Non-pigmented ciliary epithelial cell (primary cell): ENCODE measurements at regions not wholly inside any gene's neighbourhood (a gene's known extent, or its start where the extent isn't known, plus 50 kb on each side); places are given as distances from the start of the nearest gene placed in this dataset.

Source experiments
- DNase-seq: peaks from one replicate; pipeline ENCODE4 v3.0.0-alpha.2; 2010; ENCODE audit warnings: low read depth

DNA sequence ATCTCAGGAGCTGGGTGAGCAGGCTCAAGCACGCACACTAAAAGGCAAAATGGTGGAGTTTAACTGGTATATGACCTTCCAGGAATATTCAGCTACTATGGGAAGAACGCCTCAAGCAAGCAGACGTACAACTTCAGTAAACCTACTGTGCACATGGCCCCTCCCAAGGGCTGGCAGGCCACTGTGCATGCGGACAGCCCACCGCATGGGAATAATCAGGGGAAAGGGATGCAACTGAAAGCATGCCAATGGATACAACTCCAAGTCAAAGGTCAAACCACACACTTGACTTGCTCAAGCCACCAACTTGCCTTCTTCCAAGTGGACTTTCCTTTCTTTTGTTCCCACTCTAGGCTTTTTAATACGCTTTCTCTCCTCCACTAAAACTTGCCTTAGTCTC is 121.6 kb upstream of the SNTG2 start:
- DNase-seq, result no peak

DNA sequence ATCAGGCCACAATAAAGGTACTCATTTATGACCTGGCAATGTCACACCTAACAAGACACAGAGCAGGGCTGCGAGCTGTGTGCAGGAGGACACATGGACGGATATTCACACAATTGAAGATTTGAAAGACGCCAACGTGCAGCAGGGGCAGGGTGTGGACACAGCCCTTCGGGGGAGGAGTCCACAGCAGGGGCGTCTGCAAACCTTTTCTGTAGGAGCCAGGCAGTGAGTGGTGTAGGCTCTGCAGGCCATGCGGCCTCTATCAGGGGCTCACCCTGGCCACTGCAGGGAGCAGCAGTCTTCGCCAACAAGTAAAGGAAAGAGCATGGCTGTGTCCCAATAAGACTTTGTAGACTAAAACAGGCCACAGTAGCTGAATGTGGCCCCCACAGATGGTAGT is 125.7 kb upstream of the SNTG2 start:
- no peak for DNase-seq

GRCh38 chr2:824524-824923 is 126.1 kb upstream of the SNTG2 start:
- no peak for DNase-seq

- no peak for DNase-seq
Measured at GRCh38 chr2:821546-821945, 129.1 kb upstream of the SNTG2 start.

DNA sequence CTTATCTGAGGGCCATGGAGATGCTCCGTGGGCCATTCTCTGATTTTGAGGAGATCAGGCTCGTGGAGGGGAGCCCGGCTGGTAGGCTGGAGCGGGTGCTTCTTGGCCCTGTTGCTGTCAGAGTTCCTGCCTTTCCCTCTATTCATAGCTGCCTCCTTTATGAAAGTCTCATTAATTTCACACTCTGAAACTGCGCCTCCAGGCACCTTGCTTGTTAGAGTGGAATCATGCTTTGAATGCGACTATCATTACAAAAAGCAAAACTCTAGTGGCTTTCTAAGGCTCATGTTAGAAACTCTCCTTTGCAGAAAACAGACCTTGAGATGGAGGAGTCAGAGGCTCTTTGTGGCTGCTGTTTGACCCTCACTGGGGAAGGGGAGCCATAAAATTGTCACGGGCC is 131.0 kb upstream of the SNTG2 start:
- DNase-seq, result no peak

DNA sequence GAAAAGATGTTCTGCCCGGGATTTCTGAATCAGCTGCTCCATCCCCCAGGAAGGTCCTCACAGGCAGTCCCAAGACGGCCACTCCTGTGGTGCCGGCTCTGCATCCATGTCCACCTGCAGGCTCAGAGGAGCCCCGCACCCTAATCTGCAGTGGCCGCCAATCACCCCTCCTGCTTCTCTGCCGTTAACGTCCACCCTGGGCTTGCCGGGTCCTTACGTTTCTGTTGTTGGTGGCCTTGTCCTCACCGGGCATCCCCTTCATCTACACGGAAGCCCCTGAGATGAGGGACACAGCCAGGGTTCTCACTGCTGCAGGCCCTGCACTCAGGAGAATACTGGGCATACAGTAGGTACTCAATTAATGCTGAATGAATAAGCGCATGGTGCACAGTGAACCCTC is 131.5 kb upstream of the SNTG2 start:
- DNase-seq, result no peak

DNA sequence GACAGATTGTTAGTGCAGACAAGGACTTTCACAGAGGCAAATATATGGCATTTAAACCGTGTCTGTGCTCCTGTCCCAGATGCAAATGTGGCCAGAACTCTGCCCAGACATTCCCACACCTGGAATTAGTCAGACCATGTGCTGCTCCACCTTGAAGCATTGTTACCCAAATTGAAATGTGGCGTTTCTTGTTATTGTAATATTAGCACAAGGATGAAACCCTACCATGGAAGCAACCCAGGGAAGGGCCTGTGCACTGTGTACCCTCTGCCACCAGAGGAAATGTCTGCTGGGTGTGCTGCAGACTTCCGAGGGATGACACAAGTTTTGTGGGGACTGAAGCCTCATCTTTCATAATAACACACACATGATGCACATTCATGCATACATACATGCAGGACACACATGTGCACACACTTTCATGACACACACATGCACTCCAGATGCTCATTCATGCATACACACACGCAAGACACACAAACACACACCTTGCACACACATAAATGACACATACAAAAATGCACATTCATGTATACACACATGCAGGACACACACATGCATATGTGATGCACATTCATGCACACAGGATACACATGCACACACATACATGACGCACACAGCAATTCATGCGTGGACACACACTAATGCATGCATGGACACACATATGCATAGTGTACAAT is 133.2 kb upstream of the SNTG2 start:
- DNase-seq, result no peak

DNA sequence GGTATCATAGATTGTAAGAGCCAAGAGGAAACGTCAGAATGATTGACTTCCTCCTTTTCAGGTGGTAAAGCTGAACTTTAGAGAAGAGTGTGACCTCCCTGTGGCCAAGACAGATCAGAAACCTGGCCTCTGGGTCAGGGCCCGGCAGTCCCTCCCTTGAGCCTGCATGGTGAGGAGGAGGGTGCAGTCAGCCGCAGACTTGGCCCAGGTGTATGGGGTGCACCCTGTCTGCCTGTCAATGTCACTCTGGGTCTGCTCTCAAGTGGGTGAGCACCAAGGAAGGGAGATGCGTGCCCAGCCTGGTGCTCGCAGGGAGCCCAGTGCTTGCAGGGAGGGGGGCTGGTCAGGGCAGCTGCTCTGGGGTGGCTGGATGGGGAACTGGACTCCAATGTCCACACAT is 134.4 kb upstream of the SNTG2 start:
- DNase-seq, result no peak

- DNase-seq, result no peak
Measured at GRCh38 chr2:810397-810796, 133.2 kb upstream of the TMEM18 start.

DNA sequence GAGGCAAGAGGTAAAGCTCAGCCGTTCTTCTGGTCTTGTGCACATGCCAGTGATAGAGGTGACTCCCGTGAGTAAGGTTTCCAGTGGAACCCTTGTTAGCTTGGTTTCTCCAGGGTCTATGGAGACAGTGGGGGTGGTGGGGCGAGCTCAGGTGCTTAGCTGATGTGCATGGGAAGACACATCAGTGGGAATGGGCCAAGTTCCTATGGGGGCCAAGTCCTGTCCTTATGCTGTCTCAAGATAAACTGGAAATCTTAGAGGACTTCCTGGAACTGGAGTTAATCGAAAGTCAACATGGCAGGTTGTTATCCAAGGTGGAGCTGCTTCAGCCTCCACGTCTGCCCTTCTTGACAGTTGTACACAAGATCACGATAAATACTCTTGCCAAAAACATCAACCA is 130.1 kb upstream of the TMEM18 start:
- no peak for DNase-seq

DNA sequence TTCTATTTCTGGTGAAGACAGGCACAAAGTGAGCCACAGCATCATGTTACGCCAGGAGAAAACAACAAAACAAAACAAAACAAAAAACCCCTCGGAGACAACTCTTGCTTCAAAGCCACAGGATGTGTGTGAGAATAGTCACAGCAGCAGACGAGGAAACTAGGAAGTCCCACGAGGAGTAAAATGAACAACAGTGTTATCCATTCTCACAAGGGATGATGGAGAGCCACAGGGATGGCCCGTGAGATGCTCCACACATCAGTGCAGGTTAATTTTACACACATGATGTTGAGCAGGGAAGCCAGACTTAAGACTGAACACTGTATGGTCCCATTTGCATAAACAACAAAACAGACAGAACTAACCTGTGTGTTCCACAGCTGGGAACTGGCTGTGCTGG is 128.5 kb upstream of the TMEM18 start:
- no peak for DNase-seq

DNA sequence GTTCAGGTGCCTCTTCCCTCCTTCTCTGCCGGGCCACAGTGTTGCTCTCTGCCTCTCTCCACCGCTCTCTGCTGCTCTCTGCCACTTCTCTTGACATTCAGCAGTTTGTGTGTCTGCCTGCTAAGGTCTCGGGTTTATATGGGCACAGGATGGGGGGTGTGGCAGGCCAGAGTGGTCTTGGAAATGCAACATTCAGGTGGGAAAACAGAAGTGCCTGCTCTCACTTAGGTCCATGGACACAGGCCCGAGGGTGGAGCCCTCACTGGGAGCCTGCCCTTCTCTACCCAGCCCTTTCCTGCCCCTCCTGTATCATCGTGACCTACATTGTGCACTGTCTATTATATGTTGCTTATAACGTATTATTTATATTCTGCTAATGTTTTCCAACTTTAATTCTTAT is 120.8 kb upstream of the TMEM18 start:
- DNase-seq, result no peak

- no peak for DNase-seq
Measured at GRCh38 chr2:797556-797955, 120.3 kb upstream of the TMEM18 start.

DNA sequence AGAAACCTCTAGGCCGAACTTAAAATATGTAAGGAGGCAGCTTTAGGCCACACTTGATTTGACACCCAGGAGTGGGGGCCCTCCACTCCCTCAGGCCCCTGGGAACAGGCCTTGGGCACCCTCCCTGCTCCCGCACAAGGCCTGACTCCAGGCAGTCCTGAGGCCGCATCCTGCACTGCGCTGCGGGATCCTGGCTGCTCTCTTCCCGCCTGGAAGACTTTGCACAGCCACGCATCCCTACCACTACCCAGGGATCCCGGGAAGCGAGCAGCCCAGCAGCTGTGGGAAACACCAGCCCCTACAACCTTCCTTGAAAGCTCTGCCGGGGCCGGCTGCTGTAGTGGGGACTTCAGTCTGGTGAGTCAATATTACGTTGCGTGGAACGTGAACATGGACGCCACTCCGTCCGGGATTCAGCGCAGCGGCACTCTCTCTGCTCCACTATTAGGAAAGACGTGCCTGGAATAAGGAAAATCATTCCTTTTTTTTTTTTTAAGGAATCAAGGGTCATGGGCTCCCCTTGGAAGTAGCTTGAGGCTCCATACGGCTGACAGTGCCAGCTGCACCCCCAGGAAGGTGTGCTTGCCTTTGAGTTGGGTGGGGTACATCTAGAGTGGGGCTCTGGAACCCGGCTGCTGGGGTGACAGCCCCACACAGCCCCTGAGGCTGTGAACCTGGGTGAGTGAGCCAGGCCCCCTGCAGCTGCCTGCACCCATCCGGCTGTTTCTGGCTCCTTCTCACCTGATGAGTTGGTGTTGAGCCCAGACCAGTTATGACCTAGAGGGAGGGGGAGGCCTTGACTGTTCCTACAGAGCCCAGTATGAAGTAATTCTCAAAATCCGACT is 119.2 kb upstream of the TMEM18 start:
- no peak for DNase-seq

- DNase-seq, result no peak
Measured at GRCh38 chr2:795531-796041, 118.4 kb upstream of the TMEM18 start.

DNA sequence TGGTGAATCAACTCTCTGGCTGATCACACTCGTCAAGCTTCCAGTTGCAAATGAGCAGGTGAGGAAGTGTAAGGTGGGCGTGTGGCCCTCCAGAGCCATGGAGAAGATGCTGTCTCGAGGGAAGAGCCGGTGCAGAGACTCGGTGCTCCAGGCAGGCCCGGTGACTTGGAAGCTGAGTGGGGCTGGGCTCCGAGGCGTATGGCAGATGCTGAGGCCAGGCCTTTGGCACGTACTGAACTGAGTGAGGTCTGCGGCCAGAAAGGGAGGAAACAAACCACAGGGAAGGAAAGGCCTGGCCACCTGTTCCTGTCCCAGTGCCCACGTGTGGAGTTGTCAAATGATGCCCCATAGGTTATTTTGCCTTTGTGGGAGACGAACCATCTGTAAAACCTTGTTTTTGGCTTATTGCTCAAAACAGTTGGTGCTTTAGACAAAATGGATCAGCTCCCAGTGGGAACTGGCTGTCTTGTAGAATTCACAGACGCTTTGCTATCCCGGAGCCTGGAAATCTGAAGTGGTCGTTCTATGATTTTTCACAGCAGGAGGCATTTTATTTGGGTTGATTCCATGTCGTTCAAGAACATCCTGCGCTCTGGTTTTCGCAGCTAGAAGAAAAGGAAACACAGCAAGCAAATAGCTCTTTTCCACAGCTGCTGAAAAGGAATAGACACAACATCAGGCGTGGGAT is 117.5 kb upstream of the TMEM18 start:
- DNase-seq, result no peak

DNA sequence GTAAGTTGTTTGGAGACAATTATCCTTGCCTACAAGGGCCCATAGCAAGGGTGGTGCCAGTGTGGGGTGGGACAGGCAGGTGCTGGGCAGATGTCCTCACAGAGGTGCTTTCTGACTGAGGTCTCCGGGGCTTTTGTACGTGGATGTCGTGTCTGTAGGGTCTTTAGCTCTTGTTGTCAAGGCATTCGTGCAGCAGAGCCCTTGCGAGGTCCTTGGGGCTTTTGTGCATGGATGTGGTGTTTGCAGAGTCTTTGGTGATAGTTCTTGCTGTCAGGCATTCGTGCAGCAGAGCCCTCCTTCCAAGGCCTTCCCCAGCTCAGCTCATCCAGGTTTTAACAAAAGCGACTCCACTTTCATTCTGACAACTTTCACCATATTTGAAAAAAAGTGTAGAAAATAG is 116.0 kb upstream of the TMEM18 start:
- no peak for DNase-seq

GRCh38 chr2:792687-793086 is 115.5 kb upstream of the TMEM18 start:
- DNase-seq, result no peak

DNA sequence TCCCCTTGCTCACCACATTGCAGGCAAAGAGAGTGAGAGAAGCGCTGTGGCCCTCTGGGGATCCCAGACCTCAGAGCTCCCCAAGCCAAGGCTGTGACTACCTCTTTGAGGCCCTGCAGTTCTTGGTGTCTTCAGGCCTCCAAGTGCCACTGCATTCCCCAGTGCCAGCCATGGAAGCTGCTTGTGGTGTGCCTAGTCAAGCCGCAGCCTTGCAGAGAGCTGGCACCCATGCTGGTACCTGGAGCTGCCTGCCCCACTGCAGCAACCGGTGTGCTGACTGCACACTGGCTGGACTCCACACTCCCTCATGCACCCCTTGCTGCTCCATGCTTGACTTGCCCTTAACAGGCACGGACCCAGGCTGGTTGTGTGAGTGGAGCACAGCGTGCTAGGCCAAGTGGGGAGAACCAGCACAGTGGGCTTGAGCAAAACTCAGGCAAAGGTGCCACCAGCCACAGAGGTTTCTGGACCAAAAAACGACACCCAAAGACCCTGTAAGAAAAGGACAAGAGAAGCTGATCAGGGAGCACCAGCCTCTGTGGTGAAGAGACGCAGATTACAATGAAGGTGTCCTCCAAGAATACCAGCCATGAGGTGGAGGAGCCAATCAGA is 113.5 kb upstream of the TMEM18 start:
- no peak for DNase-seq

DNA sequence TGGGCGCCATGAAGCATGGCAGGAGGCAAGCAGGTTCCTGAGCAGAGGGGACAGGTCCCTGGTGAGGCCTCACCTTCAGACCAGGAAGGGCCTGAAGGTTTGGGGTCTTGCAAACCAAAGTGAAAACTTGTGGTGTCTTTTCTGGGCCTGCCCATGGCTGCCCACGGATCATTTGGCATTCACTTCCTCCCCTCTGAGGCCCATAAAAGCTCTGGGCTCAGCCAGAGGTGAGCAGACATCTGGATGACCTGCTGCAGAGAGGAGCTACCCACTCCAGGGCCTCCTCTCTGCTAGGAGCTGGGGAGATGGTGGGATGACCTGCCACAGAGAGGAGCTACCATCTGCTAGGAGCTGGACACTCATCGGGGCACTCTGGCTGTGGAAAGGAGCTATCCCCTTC is 112.9 kb upstream of the TMEM18 start:
- no peak for DNase-seq

GRCh38 chr2:789529-789928 is 112.3 kb upstream of the TMEM18 start:
- DNase-seq, result no peak

GRCh38 chr2:788227-789032 is 111.2 kb upstream of the TMEM18 start:
- DNase-seq, result no peak
